ENCODE measurements at regions not wholly inside any gene's neighbourhood (a gene's known extent, or its start where the extent isn't known, plus 50 kb on each side); places are given as distances from the start of the nearest gene placed in this dataset.

DNA sequence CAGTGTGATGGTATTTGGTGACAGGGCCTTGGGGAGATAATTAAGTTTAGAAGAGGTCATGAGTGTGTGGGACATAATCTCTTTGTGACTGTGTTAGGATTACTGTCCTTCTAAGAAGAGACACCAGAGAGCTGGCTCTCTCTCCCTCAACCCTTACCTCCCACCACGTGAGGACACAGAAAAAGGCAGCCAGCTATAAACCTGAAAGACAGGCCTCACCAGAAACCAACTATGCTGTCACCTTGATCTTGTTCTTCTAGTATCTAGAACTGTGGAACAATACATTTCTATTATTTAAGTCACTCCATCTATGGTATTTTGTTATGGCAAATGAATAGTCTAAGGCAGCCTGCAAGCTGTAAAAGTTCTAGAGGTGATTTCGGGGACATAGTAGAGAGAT lies 203.7 kb downstream of the OTOR start:
- DNase-seq: no peak

- DNase-seq: no peak
Observed at GRCh38 chr20:16952965-16953364, 204.8 kb downstream of the OTOR start.

DNA sequence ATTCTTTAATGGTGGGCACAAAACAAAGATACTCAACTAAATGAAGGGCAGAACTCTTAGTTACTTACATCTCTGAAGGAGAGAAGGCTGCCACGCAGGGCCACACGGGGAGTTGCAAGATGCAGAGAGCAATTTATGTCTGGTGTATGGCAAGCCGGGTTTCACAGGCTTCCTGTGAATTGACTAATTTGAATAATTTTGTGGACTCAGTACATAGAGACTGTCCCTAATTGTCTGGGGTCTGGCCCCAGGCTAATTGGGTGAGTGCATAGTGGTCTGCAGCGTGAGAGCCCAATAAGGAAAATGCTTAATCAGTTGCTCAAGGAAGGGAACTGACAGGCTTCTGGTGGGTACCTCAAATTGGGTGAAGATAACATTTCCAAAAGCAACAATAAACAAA lies 205.7 kb downstream of the OTOR start:
- DNase-seq: no peak

- DNase-seq: no peak
Observed at GRCh38 chr20:16955462-16955861, 207.3 kb downstream of the OTOR start.

DNA sequence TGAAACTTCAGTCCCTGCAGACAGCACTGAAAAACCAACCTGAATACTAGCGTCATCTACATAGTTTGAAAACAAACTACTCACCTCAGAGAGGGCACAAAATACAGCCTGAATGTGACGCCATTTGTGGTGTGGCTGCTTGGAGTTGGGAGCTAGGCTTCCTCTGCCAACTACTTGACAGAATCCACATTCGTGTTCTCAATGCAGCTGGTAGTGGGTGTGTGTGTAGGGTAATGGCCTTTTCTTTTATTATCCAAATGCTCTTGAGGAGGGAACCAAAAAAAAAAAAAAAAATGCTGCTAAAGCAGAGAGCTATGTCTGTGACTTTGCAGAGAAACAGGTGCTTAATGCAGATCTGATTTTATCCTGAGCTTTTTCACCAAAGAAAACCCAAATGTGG lies 207.8 kb downstream of the OTOR start:
- DNase-seq: no peak

DNA sequence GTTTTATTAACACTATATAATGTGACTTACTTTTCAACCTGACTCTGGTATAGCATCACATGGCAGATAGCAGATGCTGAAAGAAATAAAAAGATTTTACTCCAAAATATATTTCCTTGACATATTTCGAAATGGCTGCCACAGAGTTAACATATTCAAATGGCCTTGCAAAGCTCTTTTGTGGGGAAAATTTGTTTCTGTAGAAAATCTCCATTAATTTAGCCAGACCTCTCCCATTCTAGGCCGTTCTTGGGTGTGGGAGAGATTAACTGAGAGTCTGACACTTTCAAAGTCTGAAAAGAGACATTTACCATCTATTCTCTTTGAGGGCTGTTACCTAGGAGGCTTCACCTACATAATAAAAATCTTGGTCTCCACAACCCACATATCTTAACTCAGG lies 217.2 kb downstream of the OTOR start:
- no peak for DNase-seq

DNA sequence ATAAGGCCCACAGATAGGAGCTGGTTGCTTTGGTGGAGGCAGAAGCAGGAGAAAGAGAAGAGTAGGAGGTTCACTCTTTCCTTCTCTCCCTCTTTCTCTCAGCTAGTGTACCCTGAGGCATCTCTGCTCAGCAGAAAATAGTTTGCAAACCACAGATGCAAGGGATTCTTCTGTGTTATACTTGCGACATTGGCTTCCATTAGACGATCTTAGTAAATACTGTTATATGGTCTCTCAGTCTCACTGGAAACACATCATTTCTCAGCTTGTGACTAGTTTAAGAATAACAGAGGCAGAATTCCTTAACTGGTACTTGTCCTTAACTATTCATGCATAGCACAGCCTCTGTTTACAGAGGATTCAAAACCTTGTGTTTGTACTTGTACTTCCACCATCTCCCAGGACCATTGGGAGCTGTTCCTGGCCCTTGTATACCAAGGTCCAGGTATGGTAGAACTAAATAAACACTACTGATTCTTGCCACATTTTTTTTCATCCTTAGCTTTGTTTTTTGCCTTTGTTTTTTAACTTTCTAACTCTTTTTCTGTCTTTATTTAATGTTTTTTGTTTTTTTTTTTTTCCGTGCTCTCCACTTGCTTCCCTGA lies 218.2 kb downstream of the OTOR start:
- no peak for DNase-seq

DNA sequence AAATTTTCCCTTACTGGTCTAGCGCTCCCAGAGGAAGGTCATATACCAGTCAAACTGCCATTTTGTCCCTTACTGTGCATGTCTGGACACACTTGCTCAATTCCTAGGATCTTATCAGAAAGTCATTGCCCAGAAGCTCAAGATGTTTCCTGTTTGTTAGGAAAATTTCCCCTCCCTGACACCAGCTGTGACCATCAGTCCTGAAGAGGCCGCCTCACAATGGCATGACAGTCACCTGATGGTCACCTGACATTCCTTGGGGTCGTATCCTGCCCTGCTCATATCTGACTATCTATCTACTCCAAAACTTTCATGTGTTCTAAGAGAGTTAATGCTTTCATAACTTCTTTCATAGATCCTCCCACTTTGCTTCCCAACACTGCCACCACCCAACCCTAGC lies 219.9 kb downstream of the OTOR start:
- DNase-seq: no peak

DNA sequence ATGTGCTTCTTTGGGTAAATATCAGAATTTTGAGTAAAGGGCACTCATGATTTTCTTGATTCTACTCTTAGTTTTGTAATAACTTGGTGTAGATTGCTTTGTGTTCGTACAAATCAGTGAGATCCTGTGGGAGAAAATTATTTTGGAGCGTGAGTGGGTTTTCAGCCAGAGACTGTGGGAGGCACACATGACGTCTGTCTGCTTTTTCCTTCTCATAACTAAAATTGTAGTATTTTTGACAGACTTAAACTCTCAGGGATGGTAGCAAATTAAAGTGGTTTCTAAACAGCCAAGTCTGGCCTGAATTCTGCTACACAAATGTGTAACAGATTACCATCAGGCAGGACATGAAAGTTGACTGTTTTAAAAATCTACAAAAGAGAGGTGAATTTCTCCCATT lies 222.6 kb downstream of the OTOR start:
- DNase-seq: no peak

- DNase-seq: no peak
Observed at GRCh38 chr20:16974080-16974854, 226.1 kb downstream of the OTOR start.

GRCh38 chr20:16974855-16975162 lies 226.7 kb downstream of the OTOR start:
- no peak for DNase-seq

DNA sequence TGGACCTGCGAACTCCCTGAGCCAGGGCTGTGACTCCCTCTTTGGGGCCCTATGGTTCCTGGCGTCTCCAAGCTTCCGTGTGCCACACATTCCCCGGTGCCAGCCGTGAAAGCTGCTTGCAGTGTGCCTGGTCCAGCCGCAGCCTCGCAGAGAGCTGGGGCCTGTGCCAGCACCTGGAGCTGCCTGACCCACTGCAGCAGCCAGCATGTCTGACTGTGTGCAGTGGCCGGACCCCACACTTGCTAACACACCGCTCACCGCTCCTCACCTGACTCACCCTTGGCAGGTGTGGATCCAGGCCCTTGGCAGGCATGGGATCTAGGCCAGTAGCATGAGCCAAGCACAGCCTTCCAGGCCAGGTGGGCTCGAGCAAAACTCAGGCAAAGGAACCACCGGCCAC lies 227.5 kb downstream of the OTOR start:
- DNase-seq: no peak

DNA sequence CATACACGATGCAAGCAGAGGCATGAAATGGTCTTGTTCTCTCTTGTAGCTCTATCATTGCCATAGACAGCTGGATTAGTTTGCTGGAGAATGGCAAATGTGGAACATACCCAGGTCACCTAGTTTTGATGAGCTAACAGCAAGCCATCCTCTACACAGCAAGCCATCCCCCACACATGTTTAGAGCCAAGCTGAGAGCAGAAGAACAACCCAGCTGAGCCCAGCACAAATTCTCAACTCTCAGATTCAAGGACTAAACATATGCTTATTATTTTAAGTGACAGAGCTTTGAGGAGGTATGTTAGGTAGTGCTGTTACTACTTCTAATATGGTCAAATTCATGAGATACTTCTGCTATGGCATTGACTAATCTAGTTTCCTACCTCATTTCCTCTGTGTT lies 230.3 kb downstream of the OTOR start:
- no peak for DNase-seq

DNA sequence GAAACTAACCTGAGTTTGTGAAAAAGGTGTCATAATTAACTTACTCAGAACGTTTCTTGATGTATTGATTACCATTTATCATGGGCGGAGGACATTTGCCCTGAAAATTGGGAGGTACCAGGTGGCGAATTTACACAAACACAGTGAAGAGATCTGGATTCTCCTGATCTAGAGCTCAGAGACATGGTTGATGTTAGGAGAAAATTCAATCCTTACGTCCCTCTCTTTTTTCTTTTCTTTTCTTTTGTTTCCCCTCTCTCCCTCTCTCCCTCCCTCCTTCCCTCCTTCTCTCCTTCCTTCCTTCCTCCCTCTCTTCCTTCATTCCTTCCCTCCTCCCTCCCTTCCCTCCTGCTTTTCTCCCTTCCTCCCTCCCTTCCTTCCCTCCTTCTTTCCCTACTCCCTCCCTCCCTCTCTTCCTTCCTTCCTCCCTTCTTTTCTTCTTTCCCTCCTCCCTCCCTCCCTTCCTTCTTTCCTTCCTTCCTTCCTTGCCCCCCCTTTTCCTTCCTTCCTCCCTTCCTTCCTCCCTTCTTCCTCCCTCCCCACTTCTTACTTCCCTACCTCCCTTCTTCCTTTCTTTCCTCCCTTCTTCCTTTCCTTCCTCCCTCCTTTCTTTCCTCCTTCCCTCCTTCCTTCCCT lies 234.1 kb downstream of the OTOR start:
- no peak for DNase-seq

DNA sequence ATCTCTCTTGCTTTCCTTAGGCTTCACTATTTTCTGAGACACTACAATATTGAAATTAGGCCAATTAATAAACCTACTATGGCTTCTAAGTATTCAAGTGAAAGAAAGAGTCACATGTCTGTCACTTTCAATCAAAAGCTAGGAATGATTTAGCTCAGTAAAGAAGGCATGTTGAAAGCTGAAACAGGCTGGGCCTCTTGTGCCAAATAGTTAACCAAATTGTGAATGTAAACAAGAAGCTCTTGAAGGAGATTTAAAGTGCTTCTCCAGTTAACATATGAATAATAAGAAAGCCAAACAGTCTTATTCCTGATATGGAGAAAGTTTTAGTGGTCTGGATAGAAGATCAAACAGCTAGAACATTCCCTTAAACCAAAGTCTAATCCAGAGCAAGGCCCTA lies 236.3 kb downstream of the OTOR start:
- no peak for DNase-seq

DNA sequence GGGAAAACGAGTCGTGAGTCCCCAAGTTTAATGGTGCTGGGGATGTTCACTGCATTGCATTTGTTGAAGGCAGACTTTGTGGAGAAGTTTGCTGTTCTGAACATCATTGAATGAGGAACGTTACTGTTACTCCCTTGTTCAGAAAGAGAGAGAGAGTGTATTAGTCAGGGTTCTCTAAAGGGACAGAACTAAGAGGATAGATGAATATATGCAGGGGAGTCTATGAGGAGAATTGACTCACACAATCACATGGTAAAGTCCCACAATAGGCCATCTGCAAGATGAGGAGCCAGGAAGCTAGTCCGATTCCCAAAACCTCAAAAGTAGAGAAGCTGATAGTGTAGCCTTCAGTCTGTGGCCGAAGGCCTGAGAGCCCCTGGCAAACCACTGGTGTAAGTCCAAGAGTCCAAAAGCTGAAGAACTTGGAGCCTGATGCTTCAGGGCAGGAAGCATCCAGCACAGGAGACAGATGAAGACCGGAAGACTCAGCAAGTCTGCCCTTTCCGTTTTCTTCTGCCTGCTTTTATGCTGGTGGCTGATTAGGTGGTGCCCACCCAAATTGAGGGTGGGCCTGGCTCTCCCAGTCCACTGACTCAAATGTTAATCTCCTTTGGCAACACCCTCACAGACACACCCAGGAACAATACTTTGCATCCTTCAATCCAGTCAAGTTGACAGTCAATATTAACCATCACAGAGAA lies 223.5 kb upstream of the PCSK2 start:
- no peak for DNase-seq

DNA sequence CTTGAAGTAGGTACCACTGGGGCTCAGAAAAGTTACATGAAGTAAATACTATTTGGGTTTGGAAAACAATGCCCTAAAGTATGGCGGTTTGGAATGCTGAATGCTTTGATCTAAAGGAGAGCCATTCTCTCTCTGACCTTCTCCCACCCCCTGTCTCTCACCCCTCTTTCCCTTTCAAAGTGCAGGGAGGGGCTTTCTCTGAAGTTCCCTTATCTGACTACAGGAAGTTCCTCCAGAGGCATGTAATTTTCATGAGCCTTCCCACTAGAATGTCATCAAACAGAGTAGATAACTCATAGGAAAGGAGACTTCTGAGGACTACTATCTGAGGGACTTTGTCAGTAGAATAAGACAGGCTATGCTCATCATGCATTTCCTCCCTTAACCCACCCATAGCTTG lies 216.7 kb upstream of the PCSK2 start:
- no peak for DNase-seq

DNA sequence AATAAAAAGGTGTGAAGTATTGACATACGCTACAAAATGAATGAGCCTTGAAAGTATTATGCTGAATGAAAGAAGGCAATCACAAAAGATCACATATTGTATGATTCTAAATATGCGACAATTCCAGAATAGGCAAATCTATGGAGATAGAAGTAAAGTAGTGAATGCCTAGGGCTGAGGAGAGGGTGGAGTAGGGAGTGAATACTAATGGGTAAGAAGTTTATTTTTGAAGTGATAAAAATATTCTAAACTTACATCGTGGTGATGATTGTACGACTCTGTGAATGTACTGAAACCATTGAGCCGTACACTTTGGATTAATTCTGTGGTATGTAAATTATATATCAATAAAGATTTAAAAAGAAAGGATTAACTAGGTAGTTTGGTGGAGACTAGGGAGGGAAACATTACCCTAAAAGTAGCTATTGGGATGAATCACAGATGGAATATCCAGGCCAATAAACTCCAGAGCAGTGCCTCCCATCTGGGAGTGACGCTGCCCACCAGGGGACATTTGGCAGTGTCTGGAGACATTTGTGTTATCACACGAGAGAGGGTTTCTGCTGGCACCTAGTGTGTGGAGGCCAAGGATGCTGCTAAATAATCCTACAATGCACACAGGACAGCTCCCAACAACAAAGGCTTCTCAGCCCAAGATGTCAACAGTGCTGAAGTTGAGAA lies 214.2 kb upstream of the PCSK2 start:
- no peak for DNase-seq

DNA sequence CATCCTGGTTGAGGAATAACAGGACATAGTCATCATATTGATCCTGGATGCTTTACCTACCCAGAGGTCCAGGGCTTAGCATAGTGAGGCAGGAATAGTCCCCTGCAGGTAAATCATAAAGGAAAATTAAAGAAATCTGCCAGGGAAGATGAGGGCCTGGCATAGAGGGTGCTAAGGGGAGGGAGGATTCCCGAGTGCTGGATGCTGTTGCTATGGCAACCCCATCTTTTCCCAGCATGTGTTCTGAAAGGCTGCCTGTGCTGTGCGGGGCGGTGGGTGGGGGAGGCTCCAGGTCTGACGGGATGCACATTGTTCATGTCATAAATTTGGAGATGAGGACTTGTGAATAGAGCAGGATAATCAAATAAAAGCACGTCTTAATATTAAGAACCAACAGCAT lies 212.6 kb upstream of the PCSK2 start:
- peak; percentile 42 for DNase-seq

DNA sequence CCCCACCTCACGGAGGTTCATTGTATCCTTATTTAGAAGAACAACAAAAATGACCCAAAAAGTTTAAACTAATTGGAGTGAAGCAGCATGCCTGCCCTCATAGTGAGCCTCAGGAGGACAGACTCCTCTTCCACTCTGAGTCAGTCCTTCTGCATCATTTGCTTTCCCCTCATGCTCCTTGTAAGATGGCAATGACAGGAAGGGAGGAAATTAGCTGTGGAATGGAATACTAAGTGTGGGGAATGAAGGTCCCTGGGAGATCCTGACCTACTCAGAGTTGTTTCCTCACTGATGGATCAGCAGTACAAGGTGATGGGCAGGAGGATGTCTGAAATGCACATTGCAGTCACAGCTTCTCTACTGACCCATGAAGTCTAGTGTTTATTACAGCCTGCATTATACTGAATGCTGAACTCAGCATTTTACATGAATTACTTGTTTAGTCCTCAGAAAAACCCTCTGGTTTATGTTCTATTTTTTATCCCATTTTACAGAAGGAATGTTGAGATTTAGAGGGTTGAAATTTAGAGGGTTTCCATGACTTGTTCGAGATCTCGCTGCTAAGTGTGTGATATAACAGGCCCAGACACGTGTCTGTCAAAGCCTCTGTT lies 212.0 kb upstream of the PCSK2 start:
- DNase-seq: no peak

GRCh38 chr20:17017232-17017631 lies 209.6 kb upstream of the PCSK2 start:
- DNase-seq: no peak

DNA sequence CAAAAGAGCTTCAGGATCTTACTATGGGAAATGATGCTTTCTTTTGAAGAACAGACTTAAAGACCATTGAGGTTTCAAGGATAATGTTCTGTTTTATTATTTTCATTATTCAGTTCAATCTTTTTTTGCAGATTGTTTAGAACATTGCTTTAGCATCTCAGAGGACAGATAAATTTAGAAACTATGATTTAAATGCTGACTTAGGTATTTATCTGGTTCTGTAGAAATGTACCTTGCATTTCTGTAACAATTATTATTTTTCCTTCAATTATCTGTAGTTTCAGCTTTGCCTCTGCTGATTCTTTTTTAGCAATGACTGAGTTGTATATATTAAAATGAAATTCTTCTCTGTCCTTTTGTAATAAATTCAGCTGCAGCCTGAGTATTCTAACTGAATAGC lies 205.4 kb upstream of the PCSK2 start:
- DNase-seq: no peak

GRCh38 chr20:17023036-17023435 lies 203.8 kb upstream of the PCSK2 start:
- DNase-seq: no peak

All from NCI-H1417 treated with DMSO at 0.1 percent for 48 hours (cell line).